A673 (cell line): ENCODE measurements at regions not wholly inside any gene's neighbourhood (a gene's known extent, or its start where the extent isn't known, plus 50 kb on each side); places are given as distances from the start of the nearest gene placed in this dataset.

Experiments
- BruUV-seq: library from RNA; stranded (reverse); fragments of 400-500 nt; replicated peaks from 2 replicates; lab custom pipeline; 2021; lab: Mats Ljungman, UMichigan
- CTCF ChIA-PET: fragments of 300-600 bp; sonication (Branson Sonifier 250); formaldehyde crosslinking; loops from one replicate; lab custom pipeline; 2022; ENCODE audit warnings: antibody characterized with exemption; lab: Charles Lee
- POLR2A ChIA-PET: fragments of 300-600 bp; sonication (Branson Sonifier 250); formaldehyde crosslinking; loops from one replicate; lab custom pipeline; 2022; ENCODE audit warnings: antibody characterized with exemption; ENCODE audit not compliant: low non-redundant PET; lab: Charles Lee
- DNase-seq: peaks from one replicate; pipeline ENCODE4 v3.0.0-alpha.2; 2015; ENCODE audit warnings: low spot score
- H3K27ac ChIP-seq: fragments of 200-600 bp; sonication (generic); 2 replicates; pipeline ENCODE4 v1.5.1; 2016; ENCODE audit warnings: mixed run types, low read depth, mild to moderate bottlenecking, mixed read lengths, antibody characterized with exemption, low read length; ENCODE audit not compliant: poor library complexity, severe bottlenecking
- H3K27me3 ChIP-seq: fragments of 200-600 bp; sonication (generic); replicated peaks from 2 replicates; pipeline ENCODE4 v1.6.1; 2017; ENCODE audit warnings: mixed run types, low read depth, mild to moderate bottlenecking, mixed read lengths, antibody characterized with exemption, low read length; ENCODE audit not compliant: insufficient read depth, poor library complexity
- H3K36me3 ChIP-seq: fragments of 200-600 bp; sonication (generic); 2 replicates; pipeline ENCODE4 v1.6.1; 2016; ENCODE audit warnings: mixed run types, mild to moderate bottlenecking, mixed read lengths, antibody characterized with exemption, low read length; ENCODE audit not compliant: insufficient read depth, poor library complexity, severe bottlenecking
- H3K4me1 ChIP-seq: fragments of 200-600 bp; sonication (generic); 2 replicates; pipeline ENCODE4 v1.6.1; 2017; ENCODE audit warnings: mixed run types, mild to moderate bottlenecking, mixed read lengths, antibody characterized with exemption, low read length; ENCODE audit not compliant: insufficient read depth, poor library complexity, severe bottlenecking
- H3K4me3 ChIP-seq: fragments of 200-600 bp; sonication (generic); 2 replicates; pipeline ENCODE4 v1.5.1; 2016; ENCODE audit warnings: low read depth, mixed run types, mild to moderate bottlenecking, mixed read lengths, low read length; ENCODE audit not compliant: poor library complexity, severe bottlenecking
- H3K9me3 ChIP-seq: fragments of 200-600 bp; sonication (generic); 2 replicates; pipeline ENCODE4 v1.6.1; 2016; ENCODE audit warnings: mixed run types, low read depth, mild to moderate bottlenecking, mixed read lengths, antibody characterized with exemption, low read length; ENCODE audit not compliant: poor library complexity, severe bottlenecking
- EZH2 ChIP-seq: fragments of 200-600 bp; sonication (generic); IDR thresholded peaks from 2 replicates; pipeline ENCODE4 v1.6.1; 2017; ENCODE audit warnings: borderline replicate concordance, low read depth, mild to moderate bottlenecking, mixed read lengths, antibody characterized with exemption, low read length; ENCODE audit not compliant: poor library complexity, severe bottlenecking
- intact Hi-C: fragments of 100-400 bp; cut with micrococcal nuclease; formaldehyde crosslinking; loops from one replicate; pipeline ENCODE4 v1.10.0; 2022; ENCODE audit not compliant: unreplicated experiment
- TF ChIP-seq, protein P1 (sequence below): fragments of 300-800, 200-600 bp; sonication (generic); conservative IDR thresholded peaks from 2 replicates; pipeline ENCODE4 v1.5.1; 2017; ENCODE audit warnings: low read depth, mild to moderate bottlenecking, antibody characterized with exemption, low read length, moderate library complexity, mixed read lengths

DNA sequence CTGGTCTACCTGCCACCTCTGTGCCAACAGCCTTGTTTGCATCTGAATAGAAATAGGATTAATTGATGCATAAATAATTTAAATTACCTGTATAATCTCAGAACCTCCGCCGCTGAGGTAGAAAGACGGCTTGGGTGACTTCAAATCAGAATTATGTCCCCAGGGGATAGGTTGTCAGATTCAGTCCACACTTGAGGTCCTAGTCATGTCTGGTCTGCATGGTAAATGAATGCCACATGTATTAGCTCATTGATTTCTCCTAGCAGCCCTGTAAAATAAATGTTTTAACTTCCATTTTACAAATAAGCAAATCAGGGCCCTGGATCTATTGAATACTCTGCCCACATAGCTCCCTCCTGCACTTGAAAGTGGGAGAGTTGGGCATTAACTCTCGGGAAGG lies 368.0 kb upstream of the WWC1 start:
- no peaks in the 10 kb centered on the region for H3K36me3 ChIP-seq
- ChIA-PET POLR2A (no interaction called here), CTCF (interaction anchor here (1.1 kb wide), 1 partner anchor 191 kb away, joined by 3 read pairs; no protein-coding TSS in a partner anchor)
- H3K9me3 ChIP-seq, result no peaks in the 10 kb centered on the region
- H3K4me3 ChIP-seq, result no peak overlapping the region
- no peak overlapping the region for H3K27ac ChIP-seq
- H3K27me3 ChIP-seq, result no peaks in the 10 kb centered on the region
- no TSS peak for BruUV-seq
- no peak for DNase-seq
- intact Hi-C loops, result no loop called here
- TF ChIP-seq, protein P1, sequence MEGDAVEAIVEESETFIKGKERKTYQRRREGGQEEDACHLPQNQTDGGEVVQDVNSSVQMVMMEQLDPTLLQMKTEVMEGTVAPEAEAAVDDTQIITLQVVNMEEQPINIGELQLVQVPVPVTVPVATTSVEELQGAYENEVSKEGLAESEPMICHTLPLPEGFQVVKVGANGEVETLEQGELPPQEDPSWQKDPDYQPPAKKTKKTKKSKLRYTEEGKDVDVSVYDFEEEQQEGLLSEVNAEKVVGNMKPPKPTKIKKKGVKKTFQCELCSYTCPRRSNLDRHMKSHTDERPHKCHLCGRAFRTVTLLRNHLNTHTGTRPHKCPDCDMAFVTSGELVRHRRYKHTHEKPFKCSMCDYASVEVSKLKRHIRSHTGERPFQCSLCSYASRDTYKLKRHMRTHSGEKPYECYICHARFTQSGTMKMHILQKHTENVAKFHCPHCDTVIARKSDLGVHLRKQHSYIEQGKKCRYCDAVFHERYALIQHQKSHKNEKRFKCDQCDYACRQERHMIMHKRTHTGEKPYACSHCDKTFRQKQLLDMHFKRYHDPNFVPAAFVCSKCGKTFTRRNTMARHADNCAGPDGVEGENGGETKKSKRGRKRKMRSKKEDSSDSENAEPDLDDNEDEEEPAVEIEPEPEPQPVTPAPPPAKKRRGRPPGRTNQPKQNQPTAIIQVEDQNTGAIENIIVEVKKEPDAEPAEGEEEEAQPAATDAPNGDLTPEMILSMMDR, result no peak
- no peak for TF ChIP-seq EZH2
- peaks cover 28% of the 10 kb centered on the region for H3K4me1 ChIP-seq

DNA sequence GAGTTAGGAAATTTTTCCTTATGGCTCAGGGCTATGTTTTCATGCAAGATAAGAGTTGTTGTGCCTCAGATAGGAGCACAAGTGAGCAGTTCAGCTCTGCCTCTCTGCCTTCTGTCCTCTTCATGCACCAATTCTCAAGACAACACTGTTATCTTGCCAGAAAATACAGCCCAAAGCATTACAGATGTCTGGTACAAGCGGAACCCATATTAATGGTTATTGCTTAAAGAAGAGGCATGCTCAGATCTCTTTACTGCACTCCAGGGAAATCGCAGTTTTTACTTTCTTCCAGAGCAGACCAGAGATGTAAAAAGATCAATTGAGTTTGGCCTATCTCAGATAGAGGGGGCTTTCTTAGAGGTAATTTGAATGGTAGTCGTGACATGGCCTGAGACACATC lies 361.6 kb upstream of the WWC1 start:
- no peaks in the 10 kb centered on the region for H3K9me3 ChIP-seq
- intact Hi-C loops, result no loop called here
- ChIA-PET CTCF (no interaction called here), POLR2A (no interaction called here)
- no peaks in the 10 kb centered on the region for H3K36me3 ChIP-seq
- no peak for DNase-seq
- TF ChIP-seq, protein P1, result no peak
- peaks cover 4% of the 10 kb centered on the region for H3K4me1 ChIP-seq
- H3K27ac ChIP-seq, result no peak overlapping the region
- H3K27me3 ChIP-seq, result no peaks in the 10 kb centered on the region
- H3K4me3 ChIP-seq, result no peak overlapping the region
- no TSS peak for BruUV-seq

DNA sequence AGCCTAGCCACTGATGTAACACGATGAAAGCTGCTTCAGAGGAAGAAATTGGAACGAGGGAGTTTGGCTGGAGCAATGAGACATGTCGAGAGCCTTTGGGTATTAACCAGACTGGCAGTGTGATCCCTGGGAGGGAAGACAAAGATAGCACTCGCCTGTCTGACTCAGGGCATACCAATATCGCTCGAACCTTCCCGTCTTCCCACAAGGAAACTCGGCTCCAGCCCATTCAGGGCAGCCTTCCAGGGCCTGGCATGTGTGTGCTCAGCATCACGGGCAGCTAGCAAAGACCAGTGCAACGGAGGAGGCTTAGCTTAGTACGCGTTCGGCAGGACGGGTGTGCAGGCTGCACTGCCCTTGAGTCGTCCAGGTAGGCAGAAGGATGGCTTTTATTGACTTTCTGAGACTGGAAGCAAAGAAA lies 356.9 kb upstream of the WWC1 start:
- peaks cover 15% of the 10 kb centered on the region for H3K4me1 ChIP-seq
- H3K27me3 ChIP-seq, result no peaks in the 10 kb centered on the region
- H3K36me3 ChIP-seq, result no peaks in the 10 kb centered on the region
- TF ChIP-seq, protein P1, result no peak
- TF ChIP-seq EZH2, result no peak
- ChIA-PET CTCF (no interaction called here), POLR2A (no interaction called here)
- BruUV-seq, result no TSS peak
- H3K9me3 ChIP-seq, result no peaks in the 10 kb centered on the region
- no peak for DNase-seq
- intact Hi-C loops, result no loop called here
- H3K4me3 ChIP-seq, result no peak overlapping the region
- H3K27ac ChIP-seq, result no peak overlapping the region
